ENCODE measurements at regions not wholly inside any gene's neighbourhood (a gene's known extent, or its start where the extent isn't known, plus 50 kb on each side); places are given as distances from the start of the nearest gene placed in this dataset.

DNA sequence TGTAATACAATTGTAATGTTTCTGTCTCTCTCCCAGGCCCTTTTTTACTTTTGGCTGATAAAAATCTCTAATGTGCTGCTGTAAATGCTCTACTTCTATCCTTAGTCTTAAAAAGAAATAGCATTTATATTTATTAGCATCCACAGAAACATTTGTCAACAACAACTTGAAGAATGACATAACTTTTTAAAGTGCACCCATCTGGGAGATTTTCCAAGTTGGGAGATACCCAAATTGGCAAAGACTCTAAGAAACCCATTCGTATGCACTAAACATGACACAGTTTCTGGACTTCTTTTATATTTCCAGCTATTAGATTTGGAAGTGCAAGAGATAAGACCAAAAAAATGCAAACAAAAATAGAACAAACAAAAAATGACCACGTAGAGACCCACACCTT, 2287.4 kb upstream of the WWC1 start:
- no peak overlapping the region for H2AFZ ChIP-seq (ENCODE audit: low read depth, low read length, severe bottlenecking)
- no peak overlapping the region for H3K9ac ChIP-seq (ENCODE audit: low read length)
- H3K4me2 ChIP-seq (ENCODE audit: low read depth, low read length, poor library complexity, severe bottlenecking) = no peak overlapping the region
- no peaks in the 10 kb centered on the region for H3K27me3 ChIP-seq (ENCODE audit: low read length)
- no peaks in the 10 kb centered on the region for H3K36me3 ChIP-seq (ENCODE audit: low read length)
- no peak overlapping the region for H3K27ac ChIP-seq (ENCODE audit: low read depth, low read length)
- TF ChIP-seq, protein P1, sequence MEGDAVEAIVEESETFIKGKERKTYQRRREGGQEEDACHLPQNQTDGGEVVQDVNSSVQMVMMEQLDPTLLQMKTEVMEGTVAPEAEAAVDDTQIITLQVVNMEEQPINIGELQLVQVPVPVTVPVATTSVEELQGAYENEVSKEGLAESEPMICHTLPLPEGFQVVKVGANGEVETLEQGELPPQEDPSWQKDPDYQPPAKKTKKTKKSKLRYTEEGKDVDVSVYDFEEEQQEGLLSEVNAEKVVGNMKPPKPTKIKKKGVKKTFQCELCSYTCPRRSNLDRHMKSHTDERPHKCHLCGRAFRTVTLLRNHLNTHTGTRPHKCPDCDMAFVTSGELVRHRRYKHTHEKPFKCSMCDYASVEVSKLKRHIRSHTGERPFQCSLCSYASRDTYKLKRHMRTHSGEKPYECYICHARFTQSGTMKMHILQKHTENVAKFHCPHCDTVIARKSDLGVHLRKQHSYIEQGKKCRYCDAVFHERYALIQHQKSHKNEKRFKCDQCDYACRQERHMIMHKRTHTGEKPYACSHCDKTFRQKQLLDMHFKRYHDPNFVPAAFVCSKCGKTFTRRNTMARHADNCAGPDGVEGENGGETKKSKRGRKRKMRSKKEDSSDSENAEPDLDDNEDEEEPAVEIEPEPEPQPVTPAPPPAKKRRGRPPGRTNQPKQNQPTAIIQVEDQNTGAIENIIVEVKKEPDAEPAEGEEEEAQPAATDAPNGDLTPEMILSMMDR (IDR thresholded peaks at IDR 0.05; ENCODE audit: insufficient read depth, low read length, poor library complexity, severe bottlenecking) = no peak
- no peak for TF ChIP-seq EZH2phosphoT487 (conservative IDR thresholded peaks at IDR 0.05; ENCODE audit: low read length)
- H3K9me3 ChIP-seq (ENCODE audit: insufficient read depth, low read length) = no peaks in the 10 kb centered on the region
- no peaks in the 10 kb centered on the region for H3F3A ChIP-seq (ENCODE audit: insufficient read depth)
- H3K4me3 ChIP-seq (ENCODE audit: insufficient read depth, low read length, poor library complexity, severe bottlenecking) = no peak overlapping the region
- H3K9me2 ChIP-seq (replicated peaks; ENCODE audit: insufficient read depth, low read length) = no peaks in the 10 kb centered on the region
- H3K79me2 ChIP-seq (ENCODE audit: insufficient read depth, low read length) = no peaks in the 10 kb centered on the region
- no peaks in the 10 kb centered on the region for H4K20me1 ChIP-seq (ENCODE audit: low read depth, low read length)

DNA sequence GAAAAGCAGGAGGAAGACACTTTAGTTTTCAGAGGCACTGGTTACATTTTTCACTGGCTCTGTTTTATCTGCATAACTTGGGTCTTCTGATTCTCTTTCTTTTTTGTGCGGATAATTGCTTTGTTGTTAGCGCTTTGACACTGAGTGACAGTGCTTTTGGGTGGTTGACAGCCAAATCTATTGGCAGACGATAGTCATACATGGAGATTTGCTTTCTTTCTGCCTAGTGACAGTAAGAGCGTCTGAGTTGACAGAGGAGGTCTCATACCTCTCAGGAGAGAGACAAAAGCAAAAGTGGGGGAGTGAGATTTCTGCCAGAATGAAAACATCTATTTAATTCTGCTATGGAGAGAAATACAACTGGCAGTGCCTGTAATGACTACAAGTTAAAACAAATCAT, 2278.0 kb upstream of the WWC1 start:
- H3F3A ChIP-seq (ENCODE audit: insufficient read depth) = no peaks in the 10 kb centered on the region
- H3K4me2 ChIP-seq (ENCODE audit: low read depth, low read length, poor library complexity, severe bottlenecking) = no peak overlapping the region
- H2AFZ ChIP-seq (ENCODE audit: low read depth, low read length, severe bottlenecking) = no peak overlapping the region
- H3K27me3 ChIP-seq (ENCODE audit: low read length) = no peaks in the 10 kb centered on the region
- no peak overlapping the region for H3K27ac ChIP-seq (ENCODE audit: low read depth, low read length)
- TF ChIP-seq EZH2phosphoT487 (conservative IDR thresholded peaks at IDR 0.05; ENCODE audit: low read length) = no peak
- TF ChIP-seq, protein P1 (IDR thresholded peaks at IDR 0.05; ENCODE audit: insufficient read depth, low read length, poor library complexity, severe bottlenecking) = no peak
- no peaks in the 10 kb centered on the region for H4K20me1 ChIP-seq (ENCODE audit: low read depth, low read length)
- H3K79me2 ChIP-seq (ENCODE audit: insufficient read depth, low read length) = no peaks in the 10 kb centered on the region
- H3K4me3 ChIP-seq (ENCODE audit: insufficient read depth, low read length, poor library complexity, severe bottlenecking) = no peak overlapping the region
- no peaks in the 10 kb centered on the region for H3K9me2 ChIP-seq (replicated peaks; ENCODE audit: insufficient read depth, low read length)
- no peaks in the 10 kb centered on the region for H3K9me3 ChIP-seq (ENCODE audit: insufficient read depth, low read length)
- H3K9ac ChIP-seq (ENCODE audit: low read length) = no peak overlapping the region
- no peaks in the 10 kb centered on the region for H3K36me3 ChIP-seq (ENCODE audit: low read length)

DNA sequence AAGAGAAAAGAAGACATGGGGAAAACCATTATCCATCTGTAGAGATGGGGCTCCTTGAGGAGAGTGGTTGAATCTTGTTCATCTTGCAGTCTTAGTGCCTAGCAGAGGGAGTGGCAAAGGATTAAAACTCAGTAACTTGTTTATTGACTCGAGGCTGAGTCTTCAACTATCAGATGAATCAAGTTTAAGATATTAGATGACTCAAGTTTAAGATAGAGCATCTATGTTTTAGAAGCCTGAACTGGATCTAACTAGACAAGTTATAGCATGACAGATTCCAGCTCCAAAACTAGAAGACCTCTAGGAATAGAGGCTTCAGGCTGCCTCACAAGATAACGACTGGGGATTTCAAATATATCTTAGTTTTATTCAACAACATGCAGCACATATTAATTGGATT, 2277.2 kb upstream of the WWC1 start:
- no peak overlapping the region for H2AFZ ChIP-seq (ENCODE audit: low read depth, low read length, severe bottlenecking)
- H4K20me1 ChIP-seq (ENCODE audit: low read depth, low read length) = no peaks in the 10 kb centered on the region
- no peaks in the 10 kb centered on the region for H3K9me3 ChIP-seq (ENCODE audit: insufficient read depth, low read length)
- no peak for TF ChIP-seq EZH2phosphoT487 (conservative IDR thresholded peaks at IDR 0.05; ENCODE audit: low read length)
- TF ChIP-seq, protein P1 (IDR thresholded peaks at IDR 0.05; ENCODE audit: insufficient read depth, low read length, poor library complexity, severe bottlenecking) = no peak
- no peaks in the 10 kb centered on the region for H3K79me2 ChIP-seq (ENCODE audit: insufficient read depth, low read length)
- H3K36me3 ChIP-seq (ENCODE audit: low read length) = no peaks in the 10 kb centered on the region
- no peak overlapping the region for H3K4me3 ChIP-seq (ENCODE audit: insufficient read depth, low read length, poor library complexity, severe bottlenecking)
- H3K9me2 ChIP-seq (replicated peaks; ENCODE audit: insufficient read depth, low read length) = no peaks in the 10 kb centered on the region
- no peak overlapping the region for H3K9ac ChIP-seq (ENCODE audit: low read length)
- H3K4me2 ChIP-seq (ENCODE audit: low read depth, low read length, poor library complexity, severe bottlenecking) = no peak overlapping the region
- no peaks in the 10 kb centered on the region for H3F3A ChIP-seq (ENCODE audit: insufficient read depth)
- no peak overlapping the region for H3K27ac ChIP-seq (ENCODE audit: low read depth, low read length)
- H3K27me3 ChIP-seq (ENCODE audit: low read length) = no peaks in the 10 kb centered on the region

Data from SU-DHL-6 (cell line).